OCI-LY3 (cell line): ENCODE measurements at regions not wholly inside any gene's neighbourhood (a gene's known extent, or its start where the extent isn't known, plus 50 kb on each side); places are given as distances from the start of the nearest gene placed in this dataset.

Experiments
- H2AFZ ChIP-seq: fragments of 200-600, 300-600 bp; shearing (Covaris generic); 2 replicates; pipeline ENCODE4 v1.6.0; 2014; ENCODE audit warnings: antibody characterized with exemption, low read depth, low read length
- H3K27ac ChIP-seq: fragments of 200-600, 300-600 bp; sonication (generic); 2 replicates; pipeline ENCODE4 v1.5.1; 2014; ENCODE audit warnings: mild to moderate bottlenecking, low read length, moderate library complexity, mixed read lengths
- H3K27me3 ChIP-seq: fragments of 200-600, 300-600 bp; sonication (generic); 2 replicates; pipeline ENCODE4 v1.6.1; 2014; ENCODE audit warnings: low read depth, low read length, mixed read lengths
- H3K36me3 ChIP-seq: fragments of 200-600, 300-600 bp; sonication (generic); replicated peaks from 2 replicates; pipeline ENCODE3; 2014; ENCODE audit warnings: low read depth, low read length, mixed read lengths
- H3K4me1 ChIP-seq: fragments of 300-600, 200-600 bp; sonication (generic); 2 replicates; pipeline ENCODE4 v1.6.1; 2014; ENCODE audit warnings: low read length, mixed read lengths
- H3K4me2 ChIP-seq: fragments of 200-600, 300-600 bp; sonication (generic); 2 replicates; pipeline ENCODE4 v1.6.1; 2014; ENCODE audit warnings: low read length, mixed read lengths
- H3K4me3 ChIP-seq: fragments of 300-600, 200-600 bp; sonication (generic); 2 replicates; pipeline ENCODE4 v1.5.1; 2014; ENCODE audit warnings: antibody characterized with exemption, mild to moderate bottlenecking, low read length, moderate library complexity
- H3K79me2 ChIP-seq: fragments of 300-600, 200-600 bp; shearing (Covaris generic); 2 replicates; pipeline ENCODE4 v1.6.1; 2014; ENCODE audit warnings: mild to moderate bottlenecking, low read length, mixed read lengths
- H3K9ac ChIP-seq: fragments of 300-600, 200-600 bp; shearing (Covaris generic); 2 replicates; pipeline ENCODE4 v1.6.0; 2014; ENCODE audit warnings: mild to moderate bottlenecking, low read length, moderate library complexity
- H3K9me3 ChIP-seq: fragments of 200-600, 300-600 bp; shearing (Covaris generic); 2 replicates; pipeline ENCODE4 v1.6.1; 2014; ENCODE audit warnings: low read length, mixed read lengths; ENCODE audit not compliant: insufficient read depth
- H4K20me1 ChIP-seq: fragments of 200-600, 300-600 bp; sonication (generic); 2 replicates; pipeline ENCODE4 v1.6.1; 2016; ENCODE audit warnings: low read length, mixed read lengths; ENCODE audit not compliant: insufficient read depth
- CTCF ChIP-seq: fragments of 200-600, 300-600 bp; sonication (generic); IDR thresholded peaks from 2 replicates; pipeline ENCODE4 v1.5.1; 2014; ENCODE audit warnings: antibody characterized with exemption, low read length, low read depth
- EZH2phosphoT487 ChIP-seq: fragments of 200-600 bp; shearing (Covaris generic); IDR thresholded peaks from 2 replicates; pipeline ENCODE4 v1.6.1; 2018; ENCODE audit warnings: antibody characterized with exemption, mixed run types, low read depth

- Histone ChIP-seq H3K36me3 (no peaks in the 10 kb centered on the region), H3K9me3 (no peaks in the 10 kb centered on the region), H3K9ac (no peak overlapping the region), H2AFZ (no peak overlapping the region), H4K20me1 (no peaks in the 10 kb centered on the region), H3K4me2 (no peak overlapping the region), H3K27me3 (no peaks in the 10 kb centered on the region), H3K27ac (no peak overlapping the region), H3K4me1 (peaks cover 6% of the 10 kb centered on the region; the same call in 1 of the 2 replicates), H3K4me3 (no peak overlapping the region), H3K79me2 (no peaks in the 10 kb centered on the region)
- TF ChIP-seq EZH2phosphoT487, result no peak
- no peak for TF ChIP-seq CTCF
These were observed 157.5 kb downstream of the PIK3R1 start for GRCh38 chr5:68373050-68373449.

GRCh38 chr5:68374796-68375518 is 159.4 kb downstream of the PIK3R1 start:
- H4K20me1 ChIP-seq, result no peaks in the 10 kb centered on the region
- no peak for TF ChIP-seq EZH2phosphoT487
- no peak for TF ChIP-seq CTCF
- peaks cover 6% of the 10 kb centered on the region; the same call in 1 of the 2 replicates for H3K4me1 ChIP-seq
- no peak overlapping the region for H3K4me3 ChIP-seq
- no peaks in the 10 kb centered on the region for H3K27me3 ChIP-seq
- H2AFZ ChIP-seq, result no peak overlapping the region
- no peaks in the 10 kb centered on the region for H3K9me3 ChIP-seq
- no peak overlapping the region for H3K9ac ChIP-seq
- no peak overlapping the region for H3K4me2 ChIP-seq
- H3K36me3 ChIP-seq, result no peaks in the 10 kb centered on the region
- no peak overlapping the region for H3K27ac ChIP-seq
- no peaks in the 10 kb centered on the region for H3K79me2 ChIP-seq

- Histone ChIP-seq H3K4me1 (peaks cover 6% of the 10 kb centered on the region; the same call in 1 of the 2 replicates), H4K20me1 (no peaks in the 10 kb centered on the region), H3K4me3 (no peak overlapping the region), H3K9me3 (no peaks in the 10 kb centered on the region), H3K9ac (no peak overlapping the region), H3K79me2 (no peaks in the 10 kb centered on the region), H3K4me2 (no peak overlapping the region), H3K27me3 (no peaks in the 10 kb centered on the region), H3K27ac (no peak overlapping the region), H2AFZ (no peak overlapping the region), H3K36me3 (no peaks in the 10 kb centered on the region)
- TF ChIP-seq EZH2phosphoT487 (no peak), CTCF (no peak)
These were observed 160.0 kb downstream of the PIK3R1 start for GRCh38 chr5:68375540-68375939.

GRCh38 chr5:68376935-68377334 is 161.4 kb downstream of the PIK3R1 start:
- H3K9ac ChIP-seq, result no peak overlapping the region
- no peak overlapping the region for H3K4me2 ChIP-seq
- H3K27ac ChIP-seq, result no peak overlapping the region
- H3K36me3 ChIP-seq, result no peaks in the 10 kb centered on the region
- H3K79me2 ChIP-seq, result no peaks in the 10 kb centered on the region
- H4K20me1 ChIP-seq, result no peaks in the 10 kb centered on the region
- TF ChIP-seq EZH2phosphoT487 (no peak), CTCF (no peak)
- H2AFZ ChIP-seq, result no peak overlapping the region
- no peaks in the 10 kb centered on the region for H3K9me3 ChIP-seq
- peaks cover 5% of the 10 kb centered on the region; the same call in 1 of the 2 replicates for H3K4me1 ChIP-seq
- H3K27me3 ChIP-seq, result no peaks in the 10 kb centered on the region
- H3K4me3 ChIP-seq, result no peak overlapping the region
